GM12878 (cell line): ENCODE measurements at regions not wholly inside any gene's neighbourhood (a gene's known extent, or its start where the extent isn't known, plus 50 kb on each side); places are given as distances from the start of the nearest gene placed in this dataset.

Experiments
- ATAC-seq: fragments of 200-7000 bp; cut with Tn5 transposase; 3 replicates; pipeline ENCODE4 v1.9.1; 2020; ENCODE audit warnings: mild to moderate bottlenecking, moderate library complexity
- BruUV-seq: library from RNA; stranded (reverse); fragments of 400-500 nt; replicated peaks from 2 replicates; lab custom pipeline; 2021; lab: Mats Ljungman, UMichigan
- CTCF ChIA-PET: fragments of 300-600 bp; sonication (Branson Sonifier 250); formaldehyde crosslinking; extraction: SDS; loops from one replicate; lab custom pipeline; 2021; ENCODE audit warnings: inconsistent platforms; lab: Yijun Ruan, JAX
- POLR2A ChIA-PET: fragments of 350-600 bp; formaldehyde crosslinking; extraction: SDS; loops from one replicate; lab custom pipeline; 2021; ENCODE audit warnings: inconsistent platforms; lab: Charles Lee
- RAD21 ChIA-PET: fragments of 300-600 bp; sonication (Branson Sonifier 250); formaldehyde crosslinking; loops from one replicate; lab custom pipeline; 2023; ENCODE audit warnings: antibody characterized with exemption; ENCODE audit not compliant: unreplicated experiment; lab: Charles Lee
- SMC1A ChIA-PET: fragments of 300-600 bp; sonication (Branson Sonifier 250); formaldehyde crosslinking; loops from one replicate; lab custom pipeline; 2023; ENCODE audit not compliant: unreplicated experiment, uncharacterized antibody; lab: Charles Lee
- DNase-seq: peaks from one replicate; pipeline ENCODE4 v3.0.0-alpha.2; 2011; ENCODE audit warnings: low read depth, low spot score
- FAIRE-seq: peaks from 3 replicates; lab custom pipeline; 2011; peaks lifted over from hg19 to GRCh38; lab: Jason Lieb, UNC
- H2AFZ ChIP-seq: 2 replicates; pipeline ENCODE4 v1.6.0; 2011; ENCODE audit warnings: low read depth, low read length, control low read depth; ENCODE audit not compliant: control insufficient read depth
- H3K27ac ChIP-seq: 2 replicates; pipeline ENCODE4 v1.5.1; 2011; ENCODE audit warnings: control low read depth; ENCODE audit not compliant: control insufficient read depth, insufficient read depth
- H3K27me3 ChIP-seq, 2 experiments: replicated peaks in 1 of 2; 2 replicates each; pipeline versions ENCODE4 v1.6.0 to v1.6.1; 2011; ENCODE audit warnings: low read length in 1 of 2; ENCODE audit not compliant: control insufficient read depth in 2 of 2, insufficient read depth in 2 of 2
- H3K36me3 ChIP-seq, 2 experiments: 2 replicates each; pipeline ENCODE4 v1.5.1; 2011; ENCODE audit warnings: low read length in 1 of 2; ENCODE audit not compliant: control insufficient read depth in 2 of 2, insufficient read depth in 2 of 2
- H3K4me1 ChIP-seq: 2 replicates; pipeline ENCODE4 v1.6.1; 2011; ENCODE audit warnings: mild to moderate bottlenecking, low read length, moderate library complexity, mixed read lengths; ENCODE audit not compliant: control insufficient read depth, insufficient read depth
- H3K4me2 ChIP-seq: 2 replicates; pipeline ENCODE4 v1.6.0; 2011; ENCODE audit warnings: control low read depth; ENCODE audit not compliant: control insufficient read depth, insufficient read depth
- H3K4me3 ChIP-seq: fragments of 200-600 bp; sonication (generic); 2 replicates; pipeline ENCODE4 v1.5.1; 2016
- H3K79me2 ChIP-seq: 2 replicates; pipeline ENCODE4 v1.6.0; 2011; ENCODE audit warnings: low read length; ENCODE audit not compliant: control insufficient read depth, insufficient read depth
- H3K9ac ChIP-seq: 2 replicates; pipeline ENCODE4 v1.8.0; 2011; ENCODE audit warnings: low read length, control low read depth, mixed read lengths; ENCODE audit not compliant: control insufficient read depth, insufficient read depth
- H3K9me3 ChIP-seq: replicated peaks from 3 replicates; pipeline ENCODE4 v1.5.1; 2011; ENCODE audit warnings: mild to moderate bottlenecking, low read length; ENCODE audit not compliant: control insufficient read depth, insufficient read depth
- H4K20me1 ChIP-seq: 2 replicates; pipeline ENCODE4 v1.6.0; 2011; ENCODE audit not compliant: control insufficient read depth, insufficient read depth
- ASH2L ChIP-seq: fragments of 300-600, 200-600 bp; sonication (generic); IDR thresholded peaks from 2 replicates; pipeline ENCODE4 v1.6.1; 2017; ENCODE audit warnings: low read depth, mild to moderate bottlenecking, borderline replicate concordance
- BACH1 ChIP-seq: fragments of 450-650 bp; IDR thresholded peaks from 2 replicates; pipeline ENCODE4 v1.6.1; 2017; ENCODE audit warnings: mild to moderate bottlenecking, borderline replicate concordance
- HDGF ChIP-seq: fragments of 450-650 bp; IDR thresholded peaks from 2 replicates; pipeline ENCODE4 v1.6.1; 2016; ENCODE audit warnings: antibody characterized with exemption
- JUNB ChIP-seq: IDR thresholded peaks from 2 replicates; pipeline ENCODE4 v1.6.1; 2016; ENCODE audit warnings: antibody characterized with exemption, mild to moderate bottlenecking
- NKRF ChIP-seq: fragments of 450-650 bp; conservative IDR thresholded peaks from 2 replicates; pipeline ENCODE4 v1.6.1; 2017; ENCODE audit warnings: mild to moderate bottlenecking, moderate library complexity
- PBX3 ChIP-seq: IDR thresholded peaks from 2 replicates; pipeline ENCODE4 v1.6.1; 2011; ENCODE audit warnings: mild to moderate bottlenecking, low read depth, low read length, moderate library complexity; ENCODE audit not compliant: insufficient replicate concordance
- PML ChIP-seq: IDR thresholded peaks from 2 replicates; pipeline ENCODE4 v1.6.1; 2012; ENCODE audit warnings: low read length, inconsistent platforms
- SIN3A ChIP-seq: IDR thresholded peaks from 2 replicates; pipeline ENCODE4 v1.6.1; 2012; ENCODE audit warnings: low read depth, low read length, improper control_type of control experiment
- SKIL ChIP-seq: fragments of 450-650 bp; IDR thresholded peaks from 2 replicates; pipeline ENCODE4 v1.6.1; 2017; ENCODE audit warnings: mild to moderate bottlenecking, low read depth, inconsistent platforms; ENCODE audit not compliant: poor library complexity, severe bottlenecking
- SMAD1 ChIP-seq: fragments of 450-650 bp; IDR thresholded peaks from 2 replicates; pipeline ENCODE4 v1.6.1; 2018; ENCODE audit warnings: mild to moderate bottlenecking, low read depth; ENCODE audit not compliant: partially characterized antibody
- SMAD5 ChIP-seq: IDR thresholded peaks from 2 replicates; pipeline ENCODE4 v1.6.1; 2016; ENCODE audit warnings: antibody characterized with exemption, low read depth
- USF1 ChIP-seq: IDR thresholded peaks from 2 replicates; pipeline ENCODE4 v1.6.1; 2011; ENCODE audit warnings: borderline replicate concordance, low read depth, mild to moderate bottlenecking, moderate library complexity, mixed read lengths, low read length; ENCODE audit not compliant: insufficient read depth; ENCODE audit errors: extremely low read length
- ZBTB33 ChIP-seq: fragments of 450-650 bp; IDR thresholded peaks from 2 replicates; pipeline ENCODE4 v1.6.1; 2017; ENCODE audit warnings: mild to moderate bottlenecking
- ZNF217 ChIP-seq: fragments of 450-650 bp; IDR thresholded peaks from 2 replicates; pipeline ENCODE4 v1.6.1; 2017; ENCODE audit warnings: antibody characterized with exemption, mild to moderate bottlenecking
- ZNF622 ChIP-seq: fragments of 450-650 bp; IDR thresholded peaks from 2 replicates; pipeline ENCODE4 v1.6.1; 2017; ENCODE audit warnings: mild to moderate bottlenecking, inconsistent platforms
- WGBS: methylation state at CpG from one replicate; pipeline ENCODE4 v1.1.6; 2016; ENCODE audit warnings: low lambda C conversion rate; ENCODE audit not compliant: insufficient replicate concordance, insufficient coverage; ENCODE audit errors: missing lambda C conversion rate; 5-methylcytosine and 5-hydroxymethylcytosine counted together
- in situ Hi-C: fragments of 300-500 bp; cut with MboI; formaldehyde crosslinking; loops from 9 replicates; pipeline ENCODE4 v1.14.3; 2018; ENCODE audit warnings: mixed read lengths
- intact Hi-C: fragments of 100-400 bp; cut with micrococcal nuclease; formaldehyde crosslinking; loops from one replicate; pipeline ENCODE4 v1.14.2; 2022; ENCODE audit not compliant: unreplicated experiment

DNA sequence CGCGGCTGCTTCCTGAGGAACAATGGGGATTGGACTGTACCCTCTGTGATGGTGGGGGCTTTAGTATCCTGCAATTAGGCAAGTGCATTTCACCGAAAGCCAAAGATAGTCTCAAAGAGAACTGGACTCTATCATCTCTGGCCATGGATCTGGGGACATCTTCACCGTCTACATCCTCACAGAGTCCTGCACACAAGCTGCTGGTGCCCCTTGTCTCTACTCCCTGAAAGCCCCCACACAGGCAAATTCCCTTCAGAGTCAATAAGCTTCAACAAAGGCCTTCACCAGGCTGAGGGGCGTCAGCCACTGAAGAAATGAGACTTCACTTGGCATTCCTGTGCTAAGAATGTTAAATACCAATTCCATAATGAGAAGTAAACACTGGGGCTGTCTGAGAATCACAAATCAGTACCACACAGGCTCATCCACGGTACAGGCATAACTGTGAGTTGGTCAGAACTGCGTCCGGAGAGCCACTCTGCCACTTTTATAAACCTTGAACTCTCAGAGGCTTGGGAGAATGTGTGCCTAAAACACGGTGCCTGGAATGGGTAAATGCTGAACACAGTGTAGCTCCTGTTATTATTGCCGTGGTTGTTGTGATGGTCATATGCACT lies 432.7 kb downstream of the ZNF521 start:
- FAIRE-seq (no peak), ATAC-seq (no peak), DNase-seq (no peak)
- POLR2A ChIA-PET = no interaction called here
- no TSS peak for BruUV-seq
- Histone ChIP-seq H2AFZ (no peak overlapping the region), H3K79me2 (no peaks in the 10 kb centered on the region), H4K20me1 (no peaks in the 10 kb centered on the region), H3K4me2 (no peak overlapping the region), H3K27me3 (peaks cover 0 to 5% of the 10 kb centered on the region in 2 experiments; a peak in 2 of 4 replicates), H3K4me3 (no peak overlapping the region), H3K9me3 (no peaks in the 10 kb centered on the region), H3K27ac (no peak overlapping the region), H3K9ac (no peak overlapping the region), H3K4me1 (peaks cover 10% of the 10 kb centered on the region), H3K36me3 (no peaks in the 10 kb centered on the region)
- intact Hi-C loops (no loop called here), in situ Hi-C loops (no loop called here)
- WGBS = 52% methylated on average over 10 of the region's 10 CpGs
- CTCF ChIA-PET = interaction anchor here (0.7 kb wide), 1 partner anchor 130 kb away, joined by 3 read pairs; no protein-coding TSS in a partner anchor
- SMC1A ChIA-PET = interaction anchor here (0.6 kb wide), 1 partner anchor 111 kb away, joined by 3 read pairs; no protein-coding TSS in a partner anchor
- RAD21 ChIA-PET = no interaction called here
- TF ChIP-seq SKIL (no peak), SMAD5 (no peak), NKRF (no peak), PBX3 (no peak), ZNF217 (no peak), HDGF (no peak), BACH1 (no peak), ZNF622 (no peak), USF1 (no peak), SMAD1 (no peak), SIN3A (no peak), ASH2L (no peak), ZBTB33 (no peak), PML (no peak), JUNB (no peak)
